NCI-H2029 treated with DMSO at 0.1 percent for 48 hours (cell line): ENCODE measurements at regions not wholly inside any gene's neighbourhood (a gene's known extent, or its start where the extent isn't known, plus 50 kb on each side); places are given as distances from the start of the nearest gene placed in this dataset.
A peak's percentile ranks its signal among the peaks of the same experiment; 100 is the strongest.

ENCODE experiments used
- DNase-seq: peaks from one replicate; lab custom pipeline; 2025; lab: John Stamatoyannopoulos, UW

DNA sequence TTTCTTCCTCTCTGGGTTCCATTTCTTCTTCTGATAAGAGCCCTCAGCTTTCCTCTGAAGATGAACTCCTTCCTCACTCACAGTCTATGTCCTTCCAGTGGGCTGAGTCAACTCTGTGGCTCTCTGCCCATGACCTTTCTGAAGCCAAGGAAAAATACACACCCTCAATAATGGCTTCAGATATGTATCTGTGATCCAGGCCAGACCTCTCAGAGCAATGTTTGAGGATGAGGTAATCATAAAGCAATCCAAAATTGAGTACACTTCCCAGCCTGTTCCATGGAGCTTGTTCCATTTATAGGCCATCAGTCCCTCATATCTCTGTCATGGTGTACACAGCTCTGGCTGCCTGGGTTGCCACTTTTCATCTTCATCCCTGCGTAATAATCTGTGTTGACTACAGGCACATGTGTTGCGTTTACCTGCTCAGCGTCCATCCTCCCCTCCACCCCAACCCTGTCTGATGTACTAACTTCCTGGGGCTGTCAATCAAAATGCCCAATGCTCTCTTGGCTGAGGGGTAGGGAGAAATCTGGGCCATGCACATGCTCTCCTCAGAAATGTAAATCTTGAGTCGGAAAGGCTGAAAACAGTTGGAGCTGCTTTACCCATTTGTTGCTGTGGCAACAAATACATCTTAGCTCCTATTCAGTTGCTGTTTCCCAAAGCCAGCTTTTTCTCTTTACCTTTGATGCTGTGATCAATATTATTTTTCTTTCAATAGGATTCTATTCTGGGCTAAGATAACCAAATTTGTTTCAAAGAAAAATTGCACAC is 377.8 kb upstream of the TMEM132C start:
- DNase-seq: no peak

DNA sequence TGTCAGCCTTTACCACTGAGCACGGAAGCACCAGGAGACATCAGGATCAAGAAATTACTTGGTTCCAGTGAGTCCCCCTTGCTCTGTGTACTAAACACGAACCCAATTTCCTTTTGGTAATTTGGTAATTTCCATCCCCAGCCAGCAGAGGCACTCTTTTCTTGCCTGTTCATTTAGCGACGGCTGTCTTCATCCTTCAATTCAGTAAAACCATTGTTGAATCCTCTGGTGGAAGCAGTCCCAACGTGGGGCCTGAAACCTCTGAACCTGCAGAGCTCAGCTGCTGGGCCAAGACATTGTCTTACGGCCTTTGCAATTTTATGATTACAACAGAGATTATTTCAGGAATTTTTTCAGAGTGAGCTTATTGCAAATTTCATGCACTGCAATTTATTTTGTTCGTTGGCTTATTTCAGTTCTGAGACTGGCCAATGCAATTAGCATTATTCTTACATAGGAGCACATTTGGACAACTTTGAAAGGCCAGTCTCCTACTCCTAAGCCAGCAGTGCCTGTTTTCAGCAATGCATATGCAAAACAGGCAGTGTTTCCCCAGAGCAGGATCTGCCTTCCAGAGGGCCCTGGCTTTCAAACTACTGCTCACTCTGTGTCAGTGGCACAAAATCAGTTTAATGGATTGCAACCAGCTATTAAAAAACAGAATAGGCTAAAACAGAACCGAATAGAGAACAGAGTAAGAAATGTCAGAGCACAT is 372.9 kb upstream of the TMEM132C start:
- DNase-seq: no peak

DNA sequence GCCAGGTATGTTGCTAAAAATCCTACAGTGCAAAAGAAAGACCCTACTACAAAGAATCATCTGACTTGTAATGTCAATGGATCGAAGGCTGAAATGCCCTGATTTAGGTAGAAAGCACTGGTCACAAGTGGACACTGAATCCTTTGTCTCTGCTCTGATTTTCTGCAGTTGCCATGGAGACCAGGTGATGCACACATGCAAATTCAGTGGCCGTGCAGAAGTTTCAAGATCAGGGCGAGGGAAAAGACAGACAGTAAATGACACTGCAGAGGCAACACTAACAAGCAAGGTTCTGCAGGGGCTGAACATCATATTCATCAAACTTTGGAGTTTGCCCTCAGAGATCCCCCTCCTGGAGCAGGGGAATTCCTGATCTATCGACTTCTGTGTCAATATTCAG is 370.3 kb upstream of the TMEM132C start:
- DNase-seq: no peak

DNA sequence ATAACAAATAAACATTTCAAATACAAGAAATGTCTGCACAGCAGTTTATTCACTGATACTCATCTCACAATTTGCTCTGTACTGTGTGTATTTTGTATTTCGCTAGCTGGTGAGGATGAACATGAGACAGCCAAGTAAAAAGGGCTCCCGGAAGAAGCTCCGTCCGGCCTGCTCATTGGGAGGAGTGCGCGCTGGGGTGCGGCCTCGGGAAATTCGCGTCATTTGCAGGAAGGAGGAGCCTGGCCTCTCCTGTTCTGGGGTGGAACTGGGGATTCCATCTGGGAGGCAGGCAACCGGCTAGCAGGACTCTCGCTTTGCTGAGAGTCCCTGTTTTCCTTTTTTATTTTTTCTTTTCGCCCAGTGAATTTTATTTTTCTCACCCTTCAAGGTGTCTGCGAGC is 368.4 kb upstream of the TMEM132C start:
- DNase-seq: no peak

DNA sequence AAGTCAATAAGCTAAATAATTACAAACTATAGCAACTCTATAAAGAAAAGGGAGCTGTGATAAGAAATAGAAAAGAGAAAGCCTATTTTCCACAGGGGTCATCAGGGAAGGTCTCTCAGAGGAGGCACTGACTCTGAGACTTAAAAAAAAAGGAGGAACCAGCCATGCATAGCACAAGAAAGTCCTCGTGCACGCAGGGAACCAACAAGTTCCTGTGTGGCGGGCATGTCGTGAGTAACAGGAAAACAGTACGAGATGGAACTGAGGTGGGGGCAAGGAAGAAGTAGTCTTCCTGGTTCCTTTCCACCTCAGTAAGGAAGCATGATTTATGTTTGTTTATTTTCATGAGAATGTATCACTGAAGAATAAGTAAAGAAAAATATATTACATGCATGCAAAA is 367.0 kb upstream of the TMEM132C start:
- DNase-seq: no peak

DNA sequence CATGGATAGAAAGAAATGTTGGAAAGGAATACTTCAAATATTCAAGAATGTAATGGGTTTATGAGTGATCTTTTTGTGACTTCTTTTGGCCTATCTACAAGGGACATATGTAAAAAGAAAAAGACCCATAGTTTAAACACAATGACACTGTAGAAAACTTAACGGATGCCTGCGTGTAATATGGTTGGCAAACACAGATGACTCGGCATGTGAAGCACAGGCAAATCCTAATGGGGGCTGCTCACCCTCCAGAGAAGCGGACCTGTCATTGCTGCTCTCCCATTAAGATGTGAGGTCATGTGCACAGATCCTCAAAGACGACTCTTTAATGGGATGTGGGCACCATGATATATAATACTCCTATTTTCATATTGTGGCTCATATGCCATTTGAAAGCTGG is 366.6 kb upstream of the TMEM132C start:
- no peak for DNase-seq

DNA sequence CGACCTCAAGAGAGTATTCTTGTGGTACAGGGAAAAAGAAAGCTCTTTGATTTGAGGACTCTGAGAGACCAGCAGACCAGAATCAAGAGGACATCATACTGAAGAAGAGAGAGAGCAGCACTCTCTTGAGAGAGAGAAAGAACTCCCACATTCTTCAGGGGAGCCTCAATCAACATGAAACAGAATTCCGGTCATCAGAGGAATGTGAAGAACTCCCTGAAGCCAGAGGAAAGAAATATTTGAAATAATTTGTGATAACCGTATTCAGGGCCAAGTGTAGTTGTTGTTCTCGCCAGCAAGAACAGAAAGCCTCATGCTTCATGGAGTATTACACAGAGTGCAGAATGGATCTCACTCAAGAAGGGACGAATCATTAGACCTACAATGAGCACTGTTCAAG is 363.8 kb upstream of the TMEM132C start:
- no peak for DNase-seq

DNA sequence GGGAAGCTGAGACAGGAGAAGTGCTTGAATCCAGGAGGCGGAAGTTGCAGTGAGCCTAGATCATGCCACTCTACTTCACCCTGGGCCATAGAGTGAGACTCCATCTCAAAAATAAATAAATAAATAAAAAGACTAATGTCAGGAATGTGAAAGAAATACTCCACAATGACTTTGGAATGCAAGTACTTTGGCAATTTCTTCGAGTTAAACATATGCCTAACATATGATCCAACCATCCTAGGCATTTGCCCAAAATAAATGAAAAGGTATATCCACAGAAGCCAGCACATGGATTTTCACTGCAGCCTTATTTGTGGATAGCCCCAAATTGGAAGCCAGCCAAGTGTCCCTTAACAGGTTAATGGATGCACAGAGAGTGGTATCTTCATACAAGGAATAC is 357.9 kb upstream of the TMEM132C start:
- DNase-seq: no peak

DNA sequence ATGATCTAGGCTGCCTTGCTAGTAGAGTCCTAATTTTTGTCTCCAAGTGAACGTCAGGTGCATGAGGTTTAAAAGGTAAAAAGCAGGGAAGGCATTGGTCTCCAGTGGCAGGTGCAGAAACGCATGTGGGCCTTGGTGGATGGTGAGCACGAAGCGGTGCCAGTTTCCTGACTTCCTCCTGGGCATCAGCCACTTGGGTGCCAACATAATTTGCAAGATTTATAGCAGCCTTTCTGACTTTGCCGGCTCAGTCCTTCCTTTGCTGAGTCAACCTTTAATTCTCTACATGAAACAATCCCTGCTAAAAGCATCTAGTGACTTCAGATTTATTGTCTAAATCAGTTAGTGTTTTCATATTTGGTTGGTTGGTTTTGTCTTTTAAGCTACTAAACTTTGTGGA is 355.7 kb upstream of the TMEM132C start:
- no peak for DNase-seq

DNA sequence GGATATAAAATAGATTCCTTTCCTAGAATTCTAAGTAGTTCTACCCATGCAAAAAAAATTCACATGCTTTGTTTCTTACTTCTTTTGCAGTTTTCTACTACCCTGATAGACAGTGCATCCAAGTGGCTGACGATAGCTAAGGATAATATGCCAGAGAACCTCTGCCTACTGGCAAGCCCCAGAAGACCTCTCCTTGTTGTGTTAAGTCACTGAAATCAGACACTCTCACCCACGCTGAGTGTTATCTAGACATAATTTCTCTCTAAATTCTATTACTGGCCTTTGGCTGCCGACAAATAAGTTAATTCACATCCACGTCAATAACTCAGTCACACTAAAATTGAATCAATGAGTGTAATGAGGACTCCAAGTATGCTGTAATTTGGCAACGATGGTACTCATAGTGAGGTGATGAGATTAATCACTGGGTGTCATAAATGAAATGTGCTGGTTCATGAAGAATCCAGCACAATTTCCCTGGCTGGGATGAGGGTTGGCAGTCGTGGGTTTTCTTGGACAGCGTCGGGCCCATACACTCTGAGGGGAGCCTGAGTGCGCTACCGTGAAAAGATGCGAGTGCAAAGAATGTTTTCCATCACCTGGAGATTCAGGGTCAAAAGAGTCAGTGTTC is 354.8 kb upstream of the TMEM132C start:
- DNase-seq: no peak

DNA sequence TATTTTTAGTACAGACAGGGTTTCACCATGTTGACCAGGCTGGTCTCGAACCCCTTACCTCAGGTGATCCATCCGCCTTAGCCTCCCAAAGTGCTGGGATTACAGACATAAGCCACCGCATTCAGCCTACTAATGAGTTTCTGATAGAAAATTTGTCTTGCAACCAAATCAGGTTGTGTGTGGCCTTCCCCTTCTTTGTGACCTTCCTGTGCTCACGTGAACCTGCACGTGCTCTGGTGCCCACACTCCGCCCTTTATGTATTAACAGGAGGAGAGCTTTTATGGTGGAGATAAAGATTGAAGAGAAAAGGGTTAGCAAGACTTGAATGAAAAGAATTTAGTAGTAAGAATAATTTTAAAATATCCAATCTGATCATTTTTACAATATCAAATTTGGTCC is 343.5 kb upstream of the TMEM132C start:
- no peak for DNase-seq

DNA sequence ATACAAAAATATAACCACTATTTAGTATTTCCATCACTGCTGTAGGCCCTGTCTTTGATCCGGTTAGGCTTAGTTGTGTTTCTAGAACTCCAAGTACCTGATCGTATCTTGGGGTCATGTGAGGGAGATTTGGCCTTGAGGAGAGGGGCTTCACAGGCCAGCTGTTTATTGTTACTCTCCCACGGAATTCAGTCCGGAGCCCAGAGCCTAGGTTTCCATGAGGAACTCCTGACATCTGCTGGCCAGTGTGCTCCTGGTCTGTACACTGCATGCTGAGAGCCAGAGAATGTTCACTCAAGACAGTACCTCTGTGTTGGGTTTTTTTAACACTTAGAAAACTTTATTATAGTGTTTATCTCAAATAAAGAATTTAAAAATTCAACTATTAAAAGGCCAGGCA is 341.0 kb upstream of the TMEM132C start:
- no peak for DNase-seq

DNA sequence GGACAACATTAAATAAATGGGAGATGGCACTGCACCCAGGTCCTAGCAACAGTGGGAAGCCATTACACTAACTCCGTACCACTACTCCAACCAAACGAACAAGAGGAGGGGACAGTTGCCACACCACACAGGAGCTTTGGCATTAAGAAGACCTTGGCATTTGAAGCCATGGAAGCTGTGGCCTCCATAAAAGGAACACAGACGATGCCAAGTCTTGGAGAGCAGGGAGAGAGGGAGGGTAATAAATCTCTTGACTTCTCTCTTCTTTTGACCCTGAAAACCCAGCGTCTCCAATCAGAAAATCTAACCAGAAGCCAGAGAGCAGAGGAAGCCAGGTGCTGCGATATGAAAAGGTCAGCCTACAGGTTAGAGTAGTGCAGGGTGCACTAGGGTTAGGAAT is 338.8 kb upstream of the TMEM132C start:
- no peak for DNase-seq

DNA sequence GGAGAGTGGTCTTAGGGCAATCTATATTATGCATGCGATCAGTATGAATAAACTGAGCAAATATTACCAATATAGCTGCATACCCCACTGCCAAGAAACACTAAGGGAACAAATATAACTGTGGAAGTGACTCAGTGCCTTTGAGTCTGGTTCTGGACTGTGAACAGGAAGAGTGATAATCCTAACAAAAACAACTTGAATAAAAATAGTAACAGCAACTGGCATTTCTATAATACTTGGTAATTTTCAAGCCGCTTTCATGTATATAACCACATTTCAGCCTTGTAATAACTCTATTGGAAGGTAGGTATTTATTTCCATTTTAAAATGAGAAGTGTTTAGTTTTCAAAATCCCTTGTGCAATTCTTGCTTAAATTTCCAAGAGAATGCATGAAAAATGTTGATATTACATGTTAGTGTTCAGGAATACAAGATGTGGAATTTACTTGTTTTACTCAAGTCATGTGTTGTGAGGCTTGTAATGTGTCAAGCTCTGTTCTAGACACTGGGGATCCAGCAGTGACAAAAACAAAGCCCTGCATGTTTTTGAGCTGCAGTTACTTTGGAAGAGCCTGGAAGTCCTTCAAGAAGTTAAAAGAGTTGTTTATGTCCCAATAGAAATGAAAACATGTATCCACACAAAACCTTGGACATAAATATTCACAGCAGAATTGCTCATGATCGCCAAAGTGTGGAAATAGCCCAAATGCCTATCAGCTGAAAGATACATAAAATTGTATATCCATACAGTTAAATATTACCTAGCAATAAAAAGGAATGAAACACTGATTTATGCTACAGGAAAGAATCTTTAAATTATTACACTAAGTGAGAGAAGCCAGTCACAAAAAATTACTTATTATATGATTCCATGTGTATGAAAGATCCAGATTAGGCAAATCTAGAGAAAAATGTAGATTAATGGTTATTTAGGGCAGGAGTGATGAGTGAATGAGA is 338.1 kb upstream of the TMEM132C start:
- DNase-seq: no peak

DNA sequence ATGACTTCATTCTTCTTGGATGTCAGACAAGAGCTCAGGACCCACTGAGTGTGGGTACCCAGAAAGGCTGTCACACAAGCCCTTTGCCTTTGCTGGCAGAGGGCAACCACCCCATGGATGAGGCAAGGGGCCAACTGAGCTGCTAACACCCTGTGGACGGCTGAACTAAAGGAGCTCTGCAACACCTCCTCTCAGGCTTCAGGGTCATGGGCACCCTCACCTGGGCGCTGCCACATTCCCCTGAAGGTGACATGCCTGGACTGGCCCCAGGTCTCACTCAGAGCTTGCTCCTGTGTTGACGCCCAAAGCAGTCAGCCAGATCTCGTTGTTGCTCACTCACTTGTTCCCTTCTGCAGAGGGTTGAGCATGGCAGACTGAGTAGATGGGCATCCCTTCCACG is 336.8 kb upstream of the TMEM132C start:
- DNase-seq: no peak

DNA sequence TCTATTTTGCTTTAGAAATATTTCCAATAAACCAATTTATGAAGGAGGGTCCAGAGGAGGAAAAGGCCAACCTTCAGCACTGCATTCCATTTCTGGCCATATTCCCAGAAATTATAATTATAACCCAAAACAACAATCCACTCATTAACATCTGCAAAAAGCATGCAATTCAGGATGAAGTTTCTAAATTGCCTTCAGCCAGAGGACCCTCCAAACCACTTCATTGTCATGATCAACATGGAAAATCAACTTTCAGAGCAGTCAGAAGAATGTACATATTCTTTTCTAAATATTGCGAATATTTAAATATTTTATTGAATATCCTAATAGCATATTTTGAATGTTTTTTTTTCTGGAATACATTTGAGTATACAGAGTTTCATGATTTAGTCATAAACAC is 332.6 kb upstream of the TMEM132C start:
- no peak for DNase-seq

DNA sequence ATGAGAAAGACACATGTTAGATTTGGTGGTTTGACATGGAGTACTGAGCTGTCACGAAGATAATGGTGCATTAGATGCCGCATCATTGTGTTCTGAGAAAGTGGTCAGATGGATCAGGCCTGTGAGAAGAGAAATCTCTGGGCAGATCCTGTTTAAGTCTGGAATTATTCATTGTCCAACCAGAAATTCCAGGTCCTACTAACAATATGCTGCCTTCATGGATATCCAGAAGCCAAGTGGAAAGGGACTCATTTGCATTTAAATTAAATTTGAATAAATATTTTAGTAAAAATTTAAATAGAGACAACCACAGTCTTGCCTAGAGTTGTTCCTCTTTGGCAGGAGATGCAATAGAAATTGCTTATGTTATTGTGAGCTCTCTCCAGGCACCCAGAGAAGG is 330.5 kb upstream of the TMEM132C start:
- DNase-seq: no peak

DNA sequence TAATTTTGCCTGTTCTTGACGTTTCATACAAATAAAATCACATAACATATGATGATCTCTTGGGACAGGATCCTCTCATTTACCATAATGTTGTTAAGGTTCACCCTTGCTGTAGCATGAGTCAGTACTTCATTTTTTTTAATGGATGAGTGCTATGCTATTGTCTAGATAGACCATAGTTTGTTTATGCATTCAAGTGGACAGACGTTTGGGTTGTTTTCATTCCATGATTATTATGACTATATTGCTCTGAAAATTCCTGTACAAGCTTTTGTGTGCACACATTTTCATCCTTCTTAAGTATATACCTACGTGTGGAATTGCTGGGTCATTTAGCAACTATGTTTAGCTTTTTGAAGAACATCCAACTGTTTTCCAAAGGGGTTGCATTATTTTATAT is 325.6 kb upstream of the TMEM132C start:
- no peak for DNase-seq

DNA sequence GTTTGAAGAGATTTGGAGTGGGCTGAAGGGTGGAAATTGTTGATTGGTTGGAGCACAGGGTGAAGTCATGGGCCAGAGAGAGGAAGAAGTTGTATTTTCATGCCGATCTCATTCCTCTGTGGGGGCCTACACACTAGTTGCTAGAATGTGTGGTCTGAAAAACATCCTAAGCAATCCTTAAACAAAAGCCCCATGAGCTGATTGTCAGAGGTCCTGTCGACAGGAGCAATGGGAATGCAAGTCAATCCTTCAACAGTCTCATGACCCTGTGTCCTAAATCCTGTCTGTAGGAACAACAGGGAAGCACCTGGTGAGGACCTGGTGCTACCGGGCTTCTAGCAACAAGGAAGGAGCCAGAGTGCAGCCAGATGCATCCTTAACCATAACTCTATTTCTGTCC is 324.0 kb upstream of the TMEM132C start:
- DNase-seq: no peak

DNA sequence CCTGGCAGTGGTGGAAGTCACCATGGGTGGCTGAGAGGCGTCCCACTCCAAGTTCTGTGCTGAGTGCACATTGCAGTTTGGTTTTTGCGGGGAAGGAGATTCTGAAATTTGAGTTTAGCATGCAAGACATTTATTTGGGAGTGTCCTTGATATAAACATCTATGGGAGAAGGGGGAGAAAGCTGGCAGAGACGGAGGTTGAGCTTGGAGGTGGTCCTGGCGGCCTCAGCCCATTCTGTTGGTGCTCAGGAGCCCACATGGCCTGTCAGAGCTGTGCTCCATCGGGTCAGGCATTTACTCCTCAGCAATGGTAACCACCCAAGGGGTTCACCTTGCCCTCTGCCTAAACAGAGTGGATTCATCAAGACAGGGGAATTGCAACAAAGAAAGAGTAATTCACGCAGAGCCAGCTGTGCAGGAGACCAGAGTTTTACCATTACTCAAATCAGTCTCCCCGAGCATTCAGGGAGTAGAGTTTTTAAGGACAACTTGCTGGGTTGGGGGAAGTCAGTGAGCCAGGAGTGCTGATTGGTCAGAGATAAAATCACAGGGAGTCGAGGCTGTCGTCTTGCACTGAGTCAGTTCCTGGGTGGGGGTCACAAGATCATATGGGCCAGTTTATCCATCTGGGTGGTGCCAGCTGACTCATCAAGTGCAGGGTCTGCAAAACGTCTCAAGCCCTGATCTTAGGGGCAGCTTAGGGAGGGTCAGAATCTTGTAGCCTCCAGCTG is 323.3 kb upstream of the TMEM132C start:
- DNase-seq: no peak

DNA sequence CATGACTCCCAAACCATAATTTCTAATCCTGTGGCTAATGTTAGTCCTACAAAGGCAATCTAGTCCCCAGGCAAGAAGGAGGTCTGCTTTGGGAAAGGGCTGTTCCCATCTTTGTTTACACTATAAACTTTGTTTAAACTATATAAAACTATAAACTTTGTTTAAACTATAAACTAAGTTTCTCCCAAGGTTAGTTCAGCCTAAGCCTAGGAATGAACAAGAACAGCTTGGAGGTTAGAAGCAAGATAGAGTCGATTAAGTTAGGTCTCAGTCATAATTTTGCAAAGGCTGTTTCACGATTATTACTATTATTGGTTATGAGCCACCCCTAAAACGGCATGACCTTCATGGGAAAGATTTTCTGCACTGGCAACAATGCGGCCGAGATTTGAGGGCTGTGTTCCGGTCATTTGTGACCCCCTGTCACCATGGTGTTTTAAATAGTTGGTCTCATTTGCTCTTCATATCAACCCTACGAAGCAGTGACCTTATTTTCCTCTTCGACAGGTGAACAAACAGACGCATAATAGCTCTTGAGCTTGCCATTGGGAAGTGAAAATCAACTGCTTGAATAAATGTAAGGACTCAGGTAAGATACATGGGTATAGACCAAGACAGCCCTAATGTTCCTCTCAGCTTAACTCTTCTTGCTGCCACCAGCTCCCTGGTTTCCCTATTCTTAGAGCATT is 322.6 kb upstream of the TMEM132C start:
- DNase-seq: peak; percentile 9
